ENCODE measurements at regions not wholly inside any gene's neighbourhood (a gene's known extent, or its start where the extent isn't known, plus 50 kb on each side); places are given as distances from the start of the nearest gene placed in this dataset.

DNA sequence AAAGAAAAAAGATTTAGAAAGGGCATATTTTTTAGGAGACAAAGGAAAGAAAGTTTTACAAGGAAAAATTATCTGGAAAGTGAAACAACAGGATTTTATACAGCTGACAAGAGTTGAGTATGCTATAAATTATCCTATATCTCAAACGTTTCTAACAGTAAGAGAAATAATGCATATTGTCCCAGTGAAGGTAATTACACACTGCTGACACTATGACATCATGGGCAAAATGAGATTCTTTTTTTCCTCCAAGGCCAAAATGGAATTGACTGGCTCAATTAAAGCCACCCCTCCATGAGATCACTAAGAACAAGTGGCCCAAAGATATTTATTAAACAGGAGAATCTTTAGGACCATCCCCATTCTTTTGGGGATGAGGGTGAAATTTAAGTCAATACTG is 72.0 kb upstream of the CDIN1 start (continued):
- peak; percentile 35; the same call in 1 of the 2 replicates for TF ChIP-seq ZBTB44 (tag by site-specific recombination; IDR thresholded peaks at IDR 0.05)
- peak; percentile 66 for TF ChIP-seq ZNF629 (tag by site-specific recombination; IDR thresholded peaks at IDR 0.05)
- peak; percentile 66 for TF ChIP-seq ATF2 (tag by site-specific recombination; IDR thresholded peaks at IDR 0.05; ENCODE audit: low read depth)
- no peak for TF ChIP-seq ZNF16 (tag by site-specific recombination; IDR thresholded peaks at IDR 0.05; ENCODE audit: low read depth)
- no peak for TF ChIP-seq ZNF350 (tag by site-specific recombination; IDR thresholded peaks at IDR 0.05)
- 0 out of 2 replicates have a peak, but pooled peaks have one; percentile 14 for TF ChIP-seq PRDM4 (tag by site-specific recombination; IDR thresholded peaks at IDR 0.05)
- TF ChIP-seq KLF16 (tag by site-specific recombination; IDR thresholded peaks at IDR 0.05): no peak
- TF ChIP-seq ZNF670 (tag by site-specific recombination; IDR thresholded peaks at IDR 0.05; ENCODE audit: low read depth): no peak

GRCh38 chr15:36511594-36511993 is 67.8 kb upstream of the CDIN1 start:
- Histone ChIP-seq H3K36me3 (ENCODE audit: control insufficient read depth in 2 of 2, insufficient read depth in 1 of 2, low read length in 2 of 2) (no peaks in the 10 kb centered on the region), H3K9me3 (ENCODE audit: control insufficient read depth, insufficient read depth, low read depth, low read length) (no peaks in the 10 kb centered on the region), H3K27ac (ENCODE audit: extremely low read depth, low read depth, low read length) (no peak overlapping the region), H3K4me1 (ENCODE audit: control insufficient read depth, insufficient read depth, low read length) (peaks cover 4% of the 10 kb centered on the region; the same call in 1 of the 2 replicates), H3K4me3 (ENCODE audit: low read depth, low read length) (no peak overlapping the region)
- CTCF ChIA-PET: no interaction called here
- TF ChIP-seq ZNF433 (tag by site-specific recombination; IDR thresholded peaks at IDR 0.05; ENCODE audit: low read depth) (no peak), ZBTB17 (tag by site-specific recombination; IDR thresholded peaks at IDR 0.05) (no peak), ATF2 (tag by site-specific recombination; IDR thresholded peaks at IDR 0.05; ENCODE audit: low read depth) (no peak), KLF1 (tag by site-specific recombination; IDR thresholded peaks at IDR 0.05) (no peak)
- POLR2A ChIA-PET: no interaction called here

DNA sequence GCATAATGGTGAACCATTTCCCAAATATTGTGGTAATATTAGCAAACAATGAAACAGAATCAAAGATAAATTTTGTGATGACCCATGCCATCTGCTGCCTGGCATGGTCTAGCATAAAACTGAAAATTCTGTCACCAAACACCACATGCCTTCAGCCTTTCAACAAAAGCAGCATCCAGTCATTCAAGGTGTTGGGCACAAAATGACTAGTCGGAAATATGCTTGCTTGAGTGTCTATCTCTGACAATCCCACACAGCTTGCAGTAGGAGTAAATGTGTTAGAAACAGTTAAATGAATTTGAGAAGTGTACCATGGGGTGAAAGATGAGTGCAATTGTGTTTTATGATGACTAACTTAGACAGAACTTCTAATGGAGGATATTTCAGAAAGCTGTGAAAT is 61.7 kb upstream of the CDIN1 start:
- Histone ChIP-seq H3K9me3 (ENCODE audit: control insufficient read depth, insufficient read depth, low read depth, low read length) (no peaks in the 10 kb centered on the region), H3K27ac (ENCODE audit: extremely low read depth, low read depth, low read length) (no peak overlapping the region), H3K4me1 (ENCODE audit: control insufficient read depth, insufficient read depth, low read length) (no peaks in the 10 kb centered on the region), H3K4me3 (ENCODE audit: low read depth, low read length) (no peak overlapping the region), H3K36me3 (ENCODE audit: control insufficient read depth in 2 of 2, insufficient read depth in 1 of 2, low read length in 2 of 2) (no peaks in the 10 kb centered on the region)
- ChIA-PET POLR2A (no interaction called here), CTCF (interaction anchor here (0.5 kb wide), 1 partner anchor 140 kb away, joined by 3 read pairs; no protein-coding TSS in a partner anchor)
- TF ChIP-seq ZNF138 (tag by site-specific recombination; IDR thresholded peaks at IDR 0.05; ENCODE audit: borderline replicate concordance): no peak

DNA sequence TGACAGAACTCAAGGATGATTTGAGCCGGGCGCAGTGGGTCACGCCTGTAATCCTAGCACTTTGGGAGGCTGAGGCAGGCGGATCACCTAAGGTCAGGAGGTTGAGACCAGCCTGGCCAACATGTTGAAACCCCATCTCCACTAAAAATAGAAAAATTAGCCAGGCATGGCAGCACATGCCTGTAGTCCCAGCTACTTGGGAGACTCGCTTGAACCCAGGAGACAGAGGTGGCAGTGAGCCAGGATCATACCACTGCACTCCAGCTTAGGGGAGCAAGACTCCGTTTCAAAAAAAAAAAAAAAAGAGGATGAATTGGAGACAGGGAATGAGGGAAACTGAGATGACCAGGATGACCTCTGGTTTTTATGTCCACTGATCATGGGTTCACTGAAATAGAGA is 60.4 kb upstream of the CDIN1 start:
- POLR2A ChIA-PET: interaction anchor here (0.6 kb wide), 1 partner anchor 160 kb away, joined by 4 read pairs; no protein-coding TSS in a partner anchor
- CTCF ChIA-PET: no interaction called here

More for the DNA sequence above, 60.4 kb upstream of the CDIN1 start:
- Histone ChIP-seq H3K27ac (ENCODE audit: extremely low read depth, low read depth, low read length) (no peak overlapping the region), H3K4me3 (ENCODE audit: low read depth, low read length) (no peak overlapping the region), H3K36me3 (ENCODE audit: control insufficient read depth in 2 of 2, insufficient read depth in 1 of 2, low read length in 2 of 2) (no peaks in the 10 kb centered on the region), H3K4me1 (ENCODE audit: control insufficient read depth, insufficient read depth, low read length) (no peaks in the 10 kb centered on the region), H3K9me3 (ENCODE audit: control insufficient read depth, insufficient read depth, low read depth, low read length) (no peaks in the 10 kb centered on the region)
- TF ChIP-seq ZNF549 (tag by site-specific recombination; IDR thresholded peaks at IDR 0.05) (no peak), ZNF48 (tag by site-specific recombination; IDR thresholded peaks at IDR 0.05) (no peak), ZNF404 (tag by site-specific recombination; IDR thresholded peaks at IDR 0.05) (no peak), ZNF138 (tag by site-specific recombination; IDR thresholded peaks at IDR 0.05; ENCODE audit: borderline replicate concordance) (no peak), ZNF558 (tag by site-specific recombination; IDR thresholded peaks at IDR 0.05) (no peak), ZNF148 (tag by site-specific recombination; IDR thresholded peaks at IDR 0.05; ENCODE audit: borderline replicate concordance) (no peak)
- TF ChIP-seq, protein P1, sequence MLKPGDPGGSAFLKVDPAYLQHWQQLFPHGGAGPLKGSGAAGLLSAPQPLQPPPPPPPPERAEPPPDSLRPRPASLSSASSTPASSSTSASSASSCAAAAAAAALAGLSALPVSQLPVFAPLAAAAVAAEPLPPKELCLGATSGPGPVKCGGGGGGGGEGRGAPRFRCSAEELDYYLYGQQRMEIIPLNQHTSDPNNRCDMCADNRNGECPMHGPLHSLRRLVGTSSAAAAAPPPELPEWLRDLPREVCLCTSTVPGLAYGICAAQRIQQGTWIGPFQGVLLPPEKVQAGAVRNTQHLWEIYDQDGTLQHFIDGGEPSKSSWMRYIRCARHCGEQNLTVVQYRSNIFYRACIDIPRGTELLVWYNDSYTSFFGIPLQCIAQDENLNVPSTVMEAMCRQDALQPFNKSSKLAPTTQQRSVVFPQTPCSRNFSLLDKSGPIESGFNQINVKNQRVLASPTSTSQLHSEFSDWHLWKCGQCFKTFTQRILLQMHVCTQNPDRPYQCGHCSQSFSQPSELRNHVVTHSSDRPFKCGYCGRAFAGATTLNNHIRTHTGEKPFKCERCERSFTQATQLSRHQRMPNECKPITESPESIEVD (tag by site-specific recombination; IDR thresholded peaks at IDR 0.05): no peak

Data from HEK293 (cell line).